SU-DHL-6 (cell line): ENCODE measurements at regions not wholly inside any gene's neighbourhood (a gene's known extent, or its start where the extent isn't known, plus 50 kb on each side); places are given as distances from the start of the nearest gene placed in this dataset.

ENCODE experiments used
- H2AFZ ChIP-seq: fragments of 200-600 bp; sonication (generic); 2 replicates; pipeline ENCODE4 v1.6.1; 2014; ENCODE audit warnings: low read depth, mild to moderate bottlenecking, moderate library complexity, mixed read lengths, antibody characterized with exemption, low read length; ENCODE audit not compliant: severe bottlenecking
- H3F3A ChIP-seq: fragments of 200-600 bp; shearing (Covaris generic); 2 replicates; pipeline ENCODE4 v1.6.0; 2016; ENCODE audit warnings: antibody characterized with exemption, mild to moderate bottlenecking; ENCODE audit not compliant: insufficient read depth
- H3K27ac ChIP-seq: fragments of 200-600 bp; sonication (generic); 2 replicates; pipeline ENCODE4 v1.5.1; 2016; ENCODE audit warnings: low read depth, mild to moderate bottlenecking, low read length, moderate library complexity, mixed read lengths
- H3K27me3 ChIP-seq: fragments of 200-600 bp; sonication (generic), shearing (Covaris generic); 2 replicates; pipeline ENCODE4 v1.6.0; 2014; ENCODE audit warnings: mild to moderate bottlenecking, low read length
- H3K36me3 ChIP-seq: fragments of 200-600 bp; sonication (generic); 2 replicates; pipeline ENCODE4 v1.6.1; 2014; ENCODE audit warnings: mild to moderate bottlenecking, low read length, mixed read lengths
- H3K4me2 ChIP-seq: fragments of 300-600, 200-600 bp; shearing (Covaris generic), sonication (generic); 2 replicates; pipeline ENCODE4 v1.6.0; 2014; ENCODE audit warnings: low read length, low read depth, mild to moderate bottlenecking; ENCODE audit not compliant: poor library complexity, severe bottlenecking
- H3K4me3 ChIP-seq: fragments of 200-600 bp; sonication (generic); 2 replicates; pipeline ENCODE4 v1.5.1; 2014; ENCODE audit warnings: antibody characterized with exemption, low read length, mild to moderate bottlenecking, mixed read lengths; ENCODE audit not compliant: insufficient read depth, poor library complexity, severe bottlenecking
- H3K79me2 ChIP-seq: fragments of 200-600 bp; sonication (generic); 2 replicates; pipeline ENCODE4 v1.6.1; 2014; ENCODE audit warnings: mild to moderate bottlenecking, low read length, moderate library complexity; ENCODE audit not compliant: insufficient read depth
- H3K9ac ChIP-seq: fragments of 200-600 bp; sonication (generic); 2 replicates; pipeline ENCODE4 v1.7.0; 2014; ENCODE audit warnings: mild to moderate bottlenecking, low read length
- H3K9me2 ChIP-seq: fragments of 200-600 bp; sonication (generic); replicated peaks from 2 replicates; pipeline ENCODE4 v1.6.1; 2014; ENCODE audit warnings: low read length; ENCODE audit not compliant: insufficient read depth
- H3K9me3 ChIP-seq: fragments of 200-600 bp; sonication (generic); 2 replicates; pipeline ENCODE4 v1.6.1; 2014; ENCODE audit warnings: low read length, mixed read lengths; ENCODE audit not compliant: insufficient read depth
- H4K20me1 ChIP-seq: fragments of 200-600 bp; sonication (generic); 2 replicates; pipeline ENCODE4 v1.6.1; 2014; ENCODE audit warnings: low read depth, mild to moderate bottlenecking, antibody characterized with exemption, low read length, moderate library complexity, mixed read lengths
- CTCF ChIP-seq: fragments of 200-600 bp; sonication (generic); IDR thresholded peaks from one replicate; pipeline ENCODE4 v1.5.1; 2017; ENCODE audit warnings: antibody characterized with exemption, mild to moderate bottlenecking, low read length, moderate library complexity; ENCODE audit not compliant: insufficient read depth, poor library complexity, severe bottlenecking
- EZH2phosphoT487 ChIP-seq: fragments of 200-600 bp; sonication (generic), shearing (Covaris generic); conservative IDR thresholded peaks from 2 replicates; pipeline ENCODE4 v1.6.1; 2018; ENCODE audit warnings: mild to moderate bottlenecking, antibody characterized with exemption, low read length, moderate library complexity, mixed read lengths

- no peak overlapping the region for H3K4me3 ChIP-seq
Observed at GRCh38 chr18:27478459-27478858, 293.4 kb upstream of the CHST9 start.

GRCh38 chr18:27473318-27473717 is 288.2 kb upstream of the CHST9 start:
- Histone ChIP-seq H3K4me2 (no peak overlapping the region), H3F3A (no peaks in the 10 kb centered on the region), H3K27me3 (no peaks in the 10 kb centered on the region), H3K36me3 (no peaks in the 10 kb centered on the region), H3K4me3 (no peak overlapping the region), H3K9me2 (no peaks in the 10 kb centered on the region), H3K9me3 (no peaks in the 10 kb centered on the region), H2AFZ (no peak overlapping the region), H3K79me2 (no peaks in the 10 kb centered on the region), H4K20me1 (no peaks in the 10 kb centered on the region), H3K27ac (no peak overlapping the region), H3K9ac (no peak overlapping the region)
- no peak for TF ChIP-seq EZH2phosphoT487
- TF ChIP-seq CTCF = no peak

More at GRCh38 chr18:27478459-27478858, 293.4 kb upstream of the CHST9 start:
- H2AFZ ChIP-seq = no peak overlapping the region
- H3F3A ChIP-seq = no peaks in the 10 kb centered on the region
- H3K4me2 ChIP-seq = no peak overlapping the region
- H4K20me1 ChIP-seq = no peaks in the 10 kb centered on the region
- H3K9ac ChIP-seq = no peak overlapping the region
- H3K27me3 ChIP-seq = no peaks in the 10 kb centered on the region
- H3K27ac ChIP-seq = no peak overlapping the region
- no peaks in the 10 kb centered on the region for H3K36me3 ChIP-seq
- H3K9me3 ChIP-seq = no peaks in the 10 kb centered on the region
- no peaks in the 10 kb centered on the region for H3K9me2 ChIP-seq
- TF ChIP-seq CTCF (no peak), EZH2phosphoT487 (no peak)
- H3K79me2 ChIP-seq = no peaks in the 10 kb centered on the region

- Histone ChIP-seq H4K20me1 (no peaks in the 10 kb centered on the region), H3K4me3 (no peak overlapping the region), H3K27ac (no peak overlapping the region), H3K4me2 (no peak overlapping the region), H3K36me3 (no peaks in the 10 kb centered on the region), H3K79me2 (no peaks in the 10 kb centered on the region), H2AFZ (no peak overlapping the region), H3K27me3 (no peaks in the 10 kb centered on the region), H3K9me3 (no peaks in the 10 kb centered on the region), H3K9ac (no peak overlapping the region), H3K9me2 (no peaks in the 10 kb centered on the region), H3F3A (no peaks in the 10 kb centered on the region)
- TF ChIP-seq EZH2phosphoT487 (no peak), CTCF (no peak)
Observed at GRCh38 chr18:27467073-27467472, 282.0 kb upstream of the CHST9 start.

GRCh38 chr18:27461957-27462356 is 276.8 kb upstream of the CHST9 start:
- Histone ChIP-seq H2AFZ (no peak overlapping the region), H3K9ac (no peak overlapping the region), H3K9me2 (no peaks in the 10 kb centered on the region), H4K20me1 (no peaks in the 10 kb centered on the region), H3K9me3 (no peaks in the 10 kb centered on the region), H3K27me3 (no peaks in the 10 kb centered on the region), H3F3A (no peaks in the 10 kb centered on the region), H3K27ac (no peak overlapping the region), H3K79me2 (no peaks in the 10 kb centered on the region), H3K4me3 (no peak overlapping the region), H3K4me2 (no peak overlapping the region), H3K36me3 (no peaks in the 10 kb centered on the region)
- TF ChIP-seq CTCF (no peak), EZH2phosphoT487 (no peak)
